Testis (tissue), 2 donors: ENCODE measurements at regions not wholly inside any gene's neighbourhood (a gene's known extent, or its start where the extent isn't known, plus 50 kb on each side); places are given as distances from the start of the nearest gene placed in this dataset.
"Not testable (repeated sequence)": the region's sequence is repeated elsewhere in the genome, so short reads cannot be mapped to it uniquely, and the experiment has no call there.

Source experiments
- DNase-seq: peaks from one replicate; pipeline ENCODE4 v3.0.0-alpha.2; 2019
- H3K27ac ChIP-seq, 2 donors: fragments of 200-600 bp; sonication (generic); one replicate each; pipeline ENCODE4 v1.5.1; 2019
- H3K27me3 ChIP-seq: fragments of 200-600 bp; sonication (generic); one replicate; pipeline ENCODE4 v1.5.1; 2019
- H3K36me3 ChIP-seq: fragments of 200-600 bp; sonication (generic); one replicate; pipeline ENCODE4 v1.5.1; 2017; ENCODE audit warnings: low read depth; ENCODE audit errors: missing control alignments
- H3K4me1 ChIP-seq: fragments of 200-600 bp; sonication (generic); one replicate; pipeline ENCODE4 v1.5.1; 2019
- H3K4me3 ChIP-seq, 2 donors: fragments of 200-600 bp; sonication (generic); one replicate each; pipeline ENCODE4 v1.5.1; 2017 to 2019
- H3K9me3 ChIP-seq: fragments of 200-600 bp; sonication (generic); one replicate; pipeline ENCODE4 v1.5.1; 2017
- CTCF ChIP-seq, 3 experiments: fragments of 450-650 bp in 2 of 3; fragments of 200-600 bp in 1 of 3; sonication (generic) in 1 of 3; IDR thresholded peaks; one replicate each; pipeline ENCODE4 v1.5.1; 2016 to 2019; ENCODE audit warnings: antibody characterized with exemption in 3 of 3, mild to moderate bottlenecking in 2 of 3, moderate library complexity in 1 of 3
- POLR2A ChIP-seq: fragments of 450-650 bp; IDR thresholded peaks from one replicate; pipeline ENCODE4 v1.6.1; 2017; ENCODE audit warnings: antibody characterized with exemption, mild to moderate bottlenecking, moderate library complexity
- WGBS, 2 donors: methylation state at CpG; one replicate each; pipeline ENCODE4 v1.1.5; 2018; 5-methylcytosine and 5-hydroxymethylcytosine counted together
- intact Hi-C: fragments of 100-400 bp; cut with DNase I; formaldehyde crosslinking; loops from one replicate; pipeline ENCODE4 v1.15.1; 2023; ENCODE audit warnings: low total_unique reads

DNA sequence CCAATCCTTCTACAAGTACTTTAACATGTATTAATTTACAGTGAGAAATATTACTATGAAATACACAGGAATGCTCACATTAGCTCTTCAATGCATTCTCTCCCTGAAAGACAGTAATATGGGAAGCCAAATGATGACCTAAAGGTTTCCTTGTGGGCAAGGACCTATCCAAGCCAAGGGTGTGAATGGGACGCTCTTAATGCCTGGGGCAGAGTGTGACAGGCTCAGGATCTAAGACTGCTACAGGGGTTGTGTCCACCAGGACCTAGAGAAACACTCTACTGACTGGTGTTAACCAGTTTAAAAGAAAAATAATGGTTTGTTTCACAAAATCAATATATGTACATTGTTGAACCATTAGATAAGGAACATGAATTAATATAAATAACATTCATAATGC, 158.7 kb downstream of the FGF1 start:
- no peak for DNase-seq
- Histone ChIP-seq H3K27me3 (no peaks in the 10 kb centered on the region), H3K27ac (no peak overlapping the region), H3K9me3 (no peaks in the 10 kb centered on the region), H3K4me3 (no peak overlapping the region), H3K36me3 (no peaks in the 10 kb centered on the region), H3K4me1 (no peaks in the 10 kb centered on the region)
- intact Hi-C loops: no loop called here
- TF ChIP-seq POLR2A (no peak), CTCF (IDR thresholded peaks at IDR 0.05) (no peak)
- whole genome bisulfite sequencing, 2 donors: 87 to 90% methylated on average over 1 of the region's 1 CpG

GRCh38 chr5:142522983-142523382, 162.9 kb downstream of the FGF1 start:
- no peak overlapping the region for H3K4me3 ChIP-seq
- intact Hi-C loops: no loop called here
- H3K4me1 ChIP-seq: no peaks in the 10 kb centered on the region
- no peaks in the 10 kb centered on the region for H3K36me3 ChIP-seq
- no peak overlapping the region for H3K27ac ChIP-seq
- no peaks in the 10 kb centered on the region for H3K27me3 ChIP-seq
- TF ChIP-seq POLR2A (no peak), CTCF (IDR thresholded peaks at IDR 0.05) (no peak)
- no peaks in the 10 kb centered on the region for H3K9me3 ChIP-seq
- 59 to 67% methylated on average over 6 of the region's 6 CpGs for WGBS, 2 donors
- DNase-seq: no peak

GRCh38 chr5:142521706-142522105, 164.2 kb downstream of the FGF1 start:
- H3K36me3 ChIP-seq: no peaks in the 10 kb centered on the region
- intact Hi-C loops: no loop called here
- no peak overlapping the region for H3K27ac ChIP-seq
- no peak overlapping the region for H3K4me3 ChIP-seq
- H3K27me3 ChIP-seq: no peaks in the 10 kb centered on the region
- no peak for DNase-seq
- TF ChIP-seq CTCF (IDR thresholded peaks at IDR 0.05) (no peak), POLR2A (no peak)
- 89 to 94% methylated on average over 7 of the region's 7 CpGs for WGBS, 2 donors
- H3K9me3 ChIP-seq: no peaks in the 10 kb centered on the region
- H3K4me1 ChIP-seq: no peaks in the 10 kb centered on the region

- H3K36me3 ChIP-seq: no peaks in the 10 kb centered on the region
- no peaks in the 10 kb centered on the region for H3K27me3 ChIP-seq
- H3K4me1 ChIP-seq: no peaks in the 10 kb centered on the region
- no peak overlapping the region for H3K4me3 ChIP-seq
- WGBS, 2 donors: 83 to 100% methylated on average over 2 of the region's 2 CpGs
- H3K9me3 ChIP-seq: no peaks in the 10 kb centered on the region
- TF ChIP-seq CTCF (IDR thresholded peaks at IDR 0.05): no peak
- no peak for TF ChIP-seq POLR2A
- DNase-seq: no peak
- no peak overlapping the region for H3K27ac ChIP-seq
- intact Hi-C loops: no loop called here
These were observed 165.0 kb downstream of the FGF1 start for GRCh38 chr5:142520885-142521284.

DNA sequence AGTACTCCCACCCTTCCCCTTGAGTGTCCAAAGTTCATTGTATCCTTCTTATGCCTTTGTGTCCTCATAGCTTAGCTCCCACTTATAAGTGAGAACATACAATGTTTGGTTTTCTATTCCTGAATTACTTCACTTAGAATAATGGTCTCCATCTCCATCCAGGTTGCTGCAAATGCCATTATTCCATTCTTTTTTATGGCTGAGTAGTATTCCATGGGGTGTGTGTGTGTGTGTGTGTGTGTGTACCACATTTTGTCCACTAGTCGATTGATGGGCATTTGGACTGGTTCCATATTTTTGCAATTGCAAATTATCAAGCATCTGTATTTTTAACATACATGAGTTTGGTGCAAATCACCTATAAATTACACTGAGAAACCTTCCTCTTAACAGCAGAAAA, 166.0 kb downstream of the FGF1 start:
- intact Hi-C loops, H3K4me1 ChIP-seq, H3K27ac ChIP-seq, DNase-seq, H3K9me3 ChIP-seq, H3K4me3 ChIP-seq, H3K36me3 ChIP-seq, H3K27me3 ChIP-seq: not testable (repeated sequence)
- 97 to 100% methylated on average over 1 of the region's 1 CpG for WGBS, 2 donors
